ENCODE measurements at regions not wholly inside any gene's neighbourhood (a gene's known extent, or its start where the extent isn't known, plus 50 kb on each side); places are given as distances from the start of the nearest gene placed in this dataset.

DNA sequence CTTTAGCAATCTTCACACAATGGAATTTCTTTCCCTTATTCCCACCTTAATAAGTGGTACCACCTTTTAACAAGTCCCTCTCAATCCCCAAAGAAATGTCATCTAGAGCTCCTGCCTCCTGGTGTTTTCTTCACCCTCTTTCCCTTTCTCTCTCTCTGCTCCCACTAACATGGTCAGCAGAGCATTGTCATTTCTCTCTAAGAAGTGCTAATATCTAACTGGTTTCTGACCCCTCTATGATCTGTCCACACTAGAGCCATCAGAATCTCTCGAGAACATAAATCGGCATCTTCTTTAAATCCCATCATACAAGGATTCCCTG lies 161.2 kb upstream of the DTNA start:
- Histone ChIP-seq H4K20me1 (ENCODE audit: insufficient read depth, low read length) (no peaks in the 10 kb centered on the region), H2AFZ (ENCODE audit: low read length) (no peak overlapping the region), H3K4me1 (ENCODE audit: insufficient read depth, low read length, poor library complexity, severe bottlenecking) (no peaks in the 10 kb centered on the region), H3K4me3 (ENCODE audit: low read depth, low read length, poor library complexity, severe bottlenecking) (no peak overlapping the region), H3K79me2 (ENCODE audit: insufficient read depth, low read depth, low read length) (no peaks in the 10 kb centered on the region), H3K4me2 (ENCODE audit: low read length) (no peak overlapping the region), H3K9me3 (ENCODE audit: low read length) (no peaks in the 10 kb centered on the region), H3K9me2 (ENCODE audit: insufficient read depth, low read length) (no peaks in the 10 kb centered on the region), H3K36me3 (ENCODE audit: insufficient read depth, low read length) (no peaks in the 10 kb centered on the region), H3K27ac (ENCODE audit: low read depth, low read length, poor library complexity, severe bottlenecking) (no peak overlapping the region)
- intact Hi-C loops (cut with micrococcal nuclease; ENCODE audit: unreplicated experiment): no loop called here
- BruUV-seq (replicated peaks): no TSS peak
- ChIA-PET POLR2A (no interaction called here), CTCF (ENCODE audit: unreplicated experiment) (no interaction called here)
- TF ChIP-seq EZH2phosphoT487 (IDR thresholded peaks at IDR 0.05; ENCODE audit: borderline replicate concordance, low read depth, low read length): no peak
- DNase-seq (ENCODE audit: low spot score): no peak

GRCh38 chr18:34549367-34549766 lies 160.7 kb upstream of the DTNA start:
- Histone ChIP-seq H3K27ac (ENCODE audit: low read depth, low read length, poor library complexity, severe bottlenecking) (no peak overlapping the region), H3K9me3 (ENCODE audit: low read length) (no peaks in the 10 kb centered on the region), H3K36me3 (ENCODE audit: insufficient read depth, low read length) (no peaks in the 10 kb centered on the region), H4K20me1 (ENCODE audit: insufficient read depth, low read length) (no peaks in the 10 kb centered on the region), H2AFZ (ENCODE audit: low read length) (no peak overlapping the region), H3K79me2 (ENCODE audit: insufficient read depth, low read depth, low read length) (no peaks in the 10 kb centered on the region), H3K4me1 (ENCODE audit: insufficient read depth, low read length, poor library complexity, severe bottlenecking) (no peaks in the 10 kb centered on the region), H3K9me2 (ENCODE audit: insufficient read depth, low read length) (no peaks in the 10 kb centered on the region), H3K4me3 (ENCODE audit: low read depth, low read length, poor library complexity, severe bottlenecking) (no peak overlapping the region), H3K4me2 (ENCODE audit: low read length) (no peak overlapping the region)
- no TSS peak for BruUV-seq (replicated peaks)
- TF ChIP-seq EZH2phosphoT487 (IDR thresholded peaks at IDR 0.05; ENCODE audit: borderline replicate concordance, low read depth, low read length): no peak
- TF ChIP-seq, protein P1, sequence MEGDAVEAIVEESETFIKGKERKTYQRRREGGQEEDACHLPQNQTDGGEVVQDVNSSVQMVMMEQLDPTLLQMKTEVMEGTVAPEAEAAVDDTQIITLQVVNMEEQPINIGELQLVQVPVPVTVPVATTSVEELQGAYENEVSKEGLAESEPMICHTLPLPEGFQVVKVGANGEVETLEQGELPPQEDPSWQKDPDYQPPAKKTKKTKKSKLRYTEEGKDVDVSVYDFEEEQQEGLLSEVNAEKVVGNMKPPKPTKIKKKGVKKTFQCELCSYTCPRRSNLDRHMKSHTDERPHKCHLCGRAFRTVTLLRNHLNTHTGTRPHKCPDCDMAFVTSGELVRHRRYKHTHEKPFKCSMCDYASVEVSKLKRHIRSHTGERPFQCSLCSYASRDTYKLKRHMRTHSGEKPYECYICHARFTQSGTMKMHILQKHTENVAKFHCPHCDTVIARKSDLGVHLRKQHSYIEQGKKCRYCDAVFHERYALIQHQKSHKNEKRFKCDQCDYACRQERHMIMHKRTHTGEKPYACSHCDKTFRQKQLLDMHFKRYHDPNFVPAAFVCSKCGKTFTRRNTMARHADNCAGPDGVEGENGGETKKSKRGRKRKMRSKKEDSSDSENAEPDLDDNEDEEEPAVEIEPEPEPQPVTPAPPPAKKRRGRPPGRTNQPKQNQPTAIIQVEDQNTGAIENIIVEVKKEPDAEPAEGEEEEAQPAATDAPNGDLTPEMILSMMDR (conservative IDR thresholded peaks at IDR 0.05; ENCODE audit: low read length): no peak
- intact Hi-C loops (cut with micrococcal nuclease; ENCODE audit: unreplicated experiment): no loop called here
- POLR2A ChIA-PET: no interaction called here
- CTCF ChIA-PET (ENCODE audit: unreplicated experiment): no interaction called here
- no peak for DNase-seq (ENCODE audit: low spot score)

DNA sequence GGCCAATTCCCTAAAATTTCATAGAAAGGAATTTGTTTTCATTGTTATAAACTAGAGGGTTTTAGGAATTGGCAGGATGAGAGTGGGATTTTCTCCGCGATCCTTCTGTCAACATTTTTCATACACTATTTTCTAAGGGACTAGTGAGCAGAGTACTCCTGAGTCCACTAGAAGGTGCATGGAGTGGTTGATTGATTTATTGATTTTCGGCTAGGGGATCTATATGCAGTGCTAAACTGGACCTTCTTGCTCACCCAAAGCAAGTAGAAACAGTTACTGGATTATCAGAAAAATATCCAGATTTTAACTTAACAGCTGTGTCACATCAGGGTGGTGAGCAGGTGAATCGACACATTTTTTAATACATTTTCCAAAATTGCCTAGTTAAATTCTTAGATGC lies 159.9 kb upstream of the DTNA start:
- Histone ChIP-seq H3K9me2 (ENCODE audit: insufficient read depth, low read length) (no peaks in the 10 kb centered on the region), H3K27ac (ENCODE audit: low read depth, low read length, poor library complexity, severe bottlenecking) (no peak overlapping the region), H3K4me1 (ENCODE audit: insufficient read depth, low read length, poor library complexity, severe bottlenecking) (no peaks in the 10 kb centered on the region), H3K79me2 (ENCODE audit: insufficient read depth, low read depth, low read length) (no peaks in the 10 kb centered on the region), H2AFZ (ENCODE audit: low read length) (no peak overlapping the region), H3K4me2 (ENCODE audit: low read length) (no peak overlapping the region), H3K36me3 (ENCODE audit: insufficient read depth, low read length) (no peaks in the 10 kb centered on the region), H3K9me3 (ENCODE audit: low read length) (no peaks in the 10 kb centered on the region), H3K4me3 (ENCODE audit: low read depth, low read length, poor library complexity, severe bottlenecking) (no peak overlapping the region), H4K20me1 (ENCODE audit: insufficient read depth, low read length) (no peaks in the 10 kb centered on the region)
- TF ChIP-seq EZH2phosphoT487 (IDR thresholded peaks at IDR 0.05; ENCODE audit: borderline replicate concordance, low read depth, low read length): no peak
- TF ChIP-seq, protein P1 (conservative IDR thresholded peaks at IDR 0.05; ENCODE audit: low read length): no peak
- no peak for DNase-seq (ENCODE audit: low spot score)
- intact Hi-C loops (cut with micrococcal nuclease; ENCODE audit: unreplicated experiment): no loop called here
- BruUV-seq (replicated peaks): no TSS peak
- ChIA-PET POLR2A (no interaction called here), CTCF (ENCODE audit: unreplicated experiment) (no interaction called here)
